IPS-18a (cell line): ENCODE measurements at regions not wholly inside any gene's neighbourhood (a gene's known extent, or its start where the extent isn't known, plus 50 kb on each side); places are given as distances from the start of the nearest gene placed in this dataset.
"Not testable (repeated sequence)": the region's sequence is repeated elsewhere in the genome, so short reads cannot be mapped to it uniquely, and the experiment has no call there.

Source experiments
- H3K27ac ChIP-seq: one replicate; pipeline ENCODE4 v1.5.1; 2013; ENCODE audit warnings: low read length
- H3K27me3 ChIP-seq: one replicate; pipeline ENCODE4 v1.6.1; 2013; ENCODE audit warnings: mild to moderate bottlenecking, low read length; ENCODE audit not compliant: control insufficient read depth, insufficient read depth
- H3K36me3 ChIP-seq: one replicate; pipeline ENCODE4 v1.6.1; 2013; ENCODE audit warnings: low read depth, low read length; ENCODE audit not compliant: control insufficient read depth
- H3K4me1 ChIP-seq: one replicate; pipeline ENCODE4 v1.6.1; 2013; ENCODE audit warnings: low read depth, low read length; ENCODE audit not compliant: control insufficient read depth
- H3K4me3 ChIP-seq: one replicate; pipeline ENCODE4 v1.5.1; 2013; ENCODE audit warnings: low read length
- H3K9ac ChIP-seq: one replicate; pipeline ENCODE4 v1.6.1; 2013; ENCODE audit warnings: mild to moderate bottlenecking, low read length, moderate library complexity
- H3K9me3 ChIP-seq: one replicate; pipeline ENCODE4 v1.6.1; 2013; ENCODE audit warnings: low read depth, low read length; ENCODE audit not compliant: control insufficient read depth

DNA sequence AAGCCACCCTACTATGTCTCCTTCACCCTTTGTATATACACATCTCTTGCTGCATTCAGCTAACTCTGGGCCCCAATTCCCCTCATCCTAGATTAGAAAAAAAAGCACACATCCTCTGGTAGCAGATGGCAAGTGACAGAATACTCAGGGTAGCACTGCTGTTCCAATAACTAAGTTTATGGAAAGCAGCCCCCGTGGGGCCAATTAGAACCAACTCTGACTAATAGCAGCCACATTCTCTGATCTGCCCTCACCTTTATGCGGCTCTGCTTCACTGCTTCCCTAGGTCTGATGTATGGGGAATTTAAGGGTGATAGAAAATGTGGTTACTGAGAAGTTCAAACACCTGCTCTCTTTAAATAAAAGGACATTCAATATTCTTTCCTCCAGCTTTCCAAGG, 74.9 kb upstream of the SETMAR start:
- H3K4me3 ChIP-seq: no peak overlapping the region
- peaks cover 10% of the 10 kb centered on the region for H3K4me1 ChIP-seq
- peaks cover 11% of the 10 kb centered on the region for H3K27me3 ChIP-seq
- H3K36me3 ChIP-seq: no peaks in the 10 kb centered on the region
- no peak overlapping the region for H3K9ac ChIP-seq
- H3K27ac ChIP-seq: no peak overlapping the region
- H3K9me3 ChIP-seq: no peaks in the 10 kb centered on the region

DNA sequence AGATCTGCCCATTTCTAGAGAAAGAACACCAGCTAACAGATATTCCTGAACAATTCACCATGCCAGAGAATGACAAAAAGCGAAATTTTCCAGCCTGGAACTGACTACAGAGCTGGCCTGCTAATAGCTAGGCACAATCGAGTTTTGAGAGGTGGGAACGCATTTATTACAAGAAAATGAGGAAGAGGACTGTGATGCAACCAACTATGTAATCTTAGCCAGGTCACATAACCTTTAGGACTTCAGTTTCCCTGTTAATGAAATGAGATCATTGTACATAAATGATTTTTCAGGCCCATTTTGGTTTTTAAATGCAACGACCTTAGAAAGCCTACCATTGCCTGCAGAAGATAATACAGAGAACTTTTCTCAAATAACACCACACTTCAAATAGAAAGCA, 72.1 kb upstream of the SETMAR start:
- no peaks in the 10 kb centered on the region for H3K9me3 ChIP-seq
- H3K4me3 ChIP-seq: no peak overlapping the region
- H3K36me3 ChIP-seq: no peaks in the 10 kb centered on the region
- no peak overlapping the region for H3K9ac ChIP-seq
- H3K27ac ChIP-seq: no peak overlapping the region
- H3K4me1 ChIP-seq: peaks cover 14% of the 10 kb centered on the region
- peaks cover 28% of the 10 kb centered on the region for H3K27me3 ChIP-seq

DNA sequence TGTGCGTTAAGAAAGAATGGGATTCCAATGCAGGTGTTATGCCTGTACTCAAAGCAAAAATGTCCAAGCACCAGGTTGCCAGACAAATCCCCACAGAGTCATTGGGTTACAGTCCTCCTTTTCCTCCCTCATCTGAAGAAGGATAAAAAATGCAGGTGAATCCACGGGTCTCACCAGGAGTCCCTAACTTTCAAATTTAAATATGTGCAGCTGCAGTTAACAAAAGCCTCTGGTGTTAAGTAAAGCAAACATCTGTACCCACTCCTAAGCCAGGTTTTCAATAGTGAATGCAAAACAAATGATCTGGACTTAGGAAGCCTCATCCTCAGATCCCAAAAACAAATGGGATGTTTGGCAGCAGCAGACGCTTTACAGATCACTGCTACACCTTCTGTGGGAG, 70.4 kb upstream of the SETMAR start:
- no peak overlapping the region for H3K9ac ChIP-seq
- H3K27ac ChIP-seq: no peak overlapping the region
- peaks cover 6% of the 10 kb centered on the region for H3K9me3 ChIP-seq
- H3K27me3 ChIP-seq: peaks cover 28% of the 10 kb centered on the region
- H3K4me1 ChIP-seq: peaks cover 14% of the 10 kb centered on the region
- no peak overlapping the region for H3K4me3 ChIP-seq
- H3K36me3 ChIP-seq: no peaks in the 10 kb centered on the region

DNA sequence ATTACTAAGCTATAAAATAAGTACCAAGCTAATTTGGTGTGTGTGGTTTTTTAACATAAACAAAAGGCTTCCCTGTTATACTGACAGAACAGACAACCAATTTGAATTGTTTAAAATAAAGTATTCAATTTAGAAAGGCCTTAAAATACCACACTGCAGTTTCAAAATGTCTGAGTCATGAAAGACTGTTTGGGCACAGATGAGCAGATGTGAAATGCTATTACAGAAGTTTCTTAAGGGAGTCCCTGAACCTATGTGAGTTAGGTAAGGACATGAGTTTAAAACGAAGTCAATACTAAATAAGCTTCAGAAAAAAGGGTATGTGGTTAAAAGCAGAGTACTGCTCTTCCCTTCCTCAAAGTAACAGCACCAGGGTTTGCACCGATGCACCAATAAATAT, 69.7 kb upstream of the SETMAR start:
- H3K36me3 ChIP-seq: no peaks in the 10 kb centered on the region
- H3K27me3 ChIP-seq: peaks cover 28% of the 10 kb centered on the region
- H3K9ac ChIP-seq: no peak overlapping the region
- no peak overlapping the region for H3K27ac ChIP-seq
- H3K4me1 ChIP-seq: peaks cover 14% of the 10 kb centered on the region
- H3K4me3 ChIP-seq: no peak overlapping the region
- peaks cover 6% of the 10 kb centered on the region for H3K9me3 ChIP-seq

DNA sequence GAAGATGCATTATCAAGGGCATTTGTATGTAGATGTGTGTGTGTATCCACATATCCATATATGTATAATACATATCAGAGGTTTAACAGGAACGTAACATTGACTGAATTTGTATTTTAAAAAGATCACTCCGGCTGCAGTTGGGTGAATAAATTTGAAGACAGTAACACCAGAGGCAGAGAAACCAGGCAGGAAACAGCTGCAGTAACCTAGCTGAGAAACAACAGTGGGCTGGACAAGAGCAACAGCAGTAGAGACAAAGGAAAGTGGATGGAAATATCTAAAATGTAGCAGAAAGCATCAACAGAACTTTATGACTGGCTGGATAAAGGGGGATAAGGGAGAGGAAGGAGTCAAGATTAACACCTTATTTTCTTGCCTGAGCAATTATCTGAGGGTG, 68.3 kb upstream of the SETMAR start:
- Histone ChIP-seq H3K36me3 (no peaks in the 10 kb centered on the region), H3K4me1 (peaks cover 14% of the 10 kb centered on the region), H3K27me3 (peaks cover 28% of the 10 kb centered on the region), H3K4me3 (no peak overlapping the region), H3K27ac (no peak overlapping the region), H3K9me3 (peaks cover 6% of the 10 kb centered on the region), H3K9ac (no peak overlapping the region)

DNA sequence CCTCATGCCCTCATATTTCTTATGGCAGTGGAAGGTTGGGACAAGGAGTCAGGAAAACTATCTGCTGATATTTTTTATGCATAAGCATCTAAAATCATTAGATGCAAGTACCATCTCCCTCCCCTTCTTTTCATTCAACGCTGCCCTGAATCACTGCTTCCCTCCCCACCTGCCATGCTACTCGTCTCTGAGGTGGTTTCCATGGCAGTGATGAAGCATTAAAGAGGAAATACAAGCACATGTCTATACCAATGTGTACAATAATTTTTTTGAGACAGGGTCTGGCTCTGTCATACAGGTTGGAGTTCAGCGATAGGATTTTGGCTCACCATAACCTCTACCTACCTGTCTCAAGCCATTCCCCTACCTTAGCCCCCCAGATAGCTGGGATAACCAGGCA, 67.5 kb upstream of the SETMAR start:
- Histone ChIP-seq H3K27me3 (peaks cover 28% of the 10 kb centered on the region), H3K27ac (no peak overlapping the region), H3K4me3 (no peak overlapping the region), H3K9ac (no peak overlapping the region), H3K9me3 (peaks cover 6% of the 10 kb centered on the region), H3K4me1 (peaks cover 14% of the 10 kb centered on the region), H3K36me3 (no peaks in the 10 kb centered on the region)

DNA sequence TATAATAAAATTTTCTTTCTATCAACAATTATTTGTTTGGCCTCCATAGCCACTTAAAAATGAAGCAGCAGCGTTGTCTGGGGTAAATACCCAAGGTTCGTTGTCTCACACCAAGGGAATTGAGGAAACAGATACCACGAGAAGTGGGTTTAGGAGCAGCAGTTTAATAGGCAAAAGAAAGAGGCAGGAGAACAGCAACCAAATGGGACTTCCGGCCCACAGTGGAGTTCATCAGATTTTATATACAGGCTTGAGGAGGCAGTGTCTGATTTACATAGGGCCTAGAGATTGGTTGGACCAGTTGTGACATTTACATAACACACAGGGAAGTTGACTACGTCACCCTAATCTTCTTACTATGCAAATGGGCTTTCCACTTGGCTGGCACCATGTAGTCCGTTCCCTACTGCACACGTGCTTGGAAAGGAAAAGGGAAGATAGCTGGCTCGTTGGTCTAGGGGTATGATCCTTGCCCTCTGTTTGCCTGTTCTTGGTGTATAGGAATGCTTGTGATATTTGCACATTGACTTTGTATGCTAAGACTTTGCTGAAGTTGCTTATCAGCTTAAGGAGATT, 61.5 kb upstream of the SETMAR start:
- H3K4me3 ChIP-seq: no peak overlapping the region
- no peaks in the 10 kb centered on the region for H3K36me3 ChIP-seq
- H3K27me3 ChIP-seq: no peaks in the 10 kb centered on the region
- no peaks in the 10 kb centered on the region for H3K4me1 ChIP-seq
- no peak overlapping the region for H3K9ac ChIP-seq
- peaks cover 6% of the 10 kb centered on the region for H3K9me3 ChIP-seq
- H3K27ac ChIP-seq: no peak overlapping the region

DNA sequence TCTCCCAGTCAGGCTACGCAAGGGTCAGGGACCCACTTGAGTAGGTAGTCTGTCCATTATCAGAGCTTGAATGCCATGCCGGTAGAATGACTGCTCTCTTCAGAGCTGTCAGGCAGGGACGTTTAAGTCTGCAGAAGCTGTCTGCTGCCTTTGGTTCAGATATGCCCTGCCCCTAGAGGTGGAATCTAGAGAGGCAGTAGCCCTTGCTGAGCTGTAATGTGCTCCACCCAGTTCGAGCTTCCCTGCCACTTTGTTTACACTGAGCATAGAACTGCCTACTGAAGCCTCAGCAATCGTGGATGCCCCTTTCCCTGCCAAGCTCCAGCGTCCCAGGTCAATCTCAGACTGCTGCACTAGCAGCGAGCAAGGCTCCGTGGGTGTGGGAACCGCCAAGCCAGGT, 57.5 kb upstream of the SETMAR start:
- no peaks in the 10 kb centered on the region for H3K9me3 ChIP-seq
- H3K4me1 ChIP-seq: no peaks in the 10 kb centered on the region
- H3K36me3 ChIP-seq: no peaks in the 10 kb centered on the region
- H3K27ac ChIP-seq: no peak overlapping the region
- no peaks in the 10 kb centered on the region for H3K27me3 ChIP-seq
- no peak overlapping the region for H3K4me3 ChIP-seq
- H3K9ac ChIP-seq: no peak overlapping the region

DNA sequence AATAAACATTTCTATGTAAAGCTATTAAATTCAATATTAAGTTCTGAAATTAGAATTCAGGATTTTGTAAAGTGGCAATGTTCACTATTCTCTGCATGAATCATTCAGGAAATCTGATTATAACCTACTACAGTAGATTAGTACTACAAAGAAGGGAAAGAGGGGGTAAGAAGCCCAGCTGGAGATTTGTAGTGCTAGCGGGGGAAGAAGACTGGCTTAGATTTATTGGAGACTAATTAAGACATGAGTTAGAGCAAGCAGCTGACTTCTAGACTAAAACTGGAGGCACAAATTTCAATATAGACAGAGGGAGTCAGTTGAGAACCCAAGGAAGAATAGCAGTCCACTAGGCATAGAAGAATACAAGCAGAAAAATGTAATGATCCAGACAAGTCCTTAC, 55.8 kb upstream of the SETMAR start:
- H3K27ac ChIP-seq: no peak overlapping the region
- no peaks in the 10 kb centered on the region for H3K36me3 ChIP-seq
- no peak overlapping the region for H3K9ac ChIP-seq
- no peaks in the 10 kb centered on the region for H3K9me3 ChIP-seq
- no peaks in the 10 kb centered on the region for H3K27me3 ChIP-seq
- H3K4me1 ChIP-seq: no peaks in the 10 kb centered on the region
- H3K4me3 ChIP-seq: no peak overlapping the region

DNA sequence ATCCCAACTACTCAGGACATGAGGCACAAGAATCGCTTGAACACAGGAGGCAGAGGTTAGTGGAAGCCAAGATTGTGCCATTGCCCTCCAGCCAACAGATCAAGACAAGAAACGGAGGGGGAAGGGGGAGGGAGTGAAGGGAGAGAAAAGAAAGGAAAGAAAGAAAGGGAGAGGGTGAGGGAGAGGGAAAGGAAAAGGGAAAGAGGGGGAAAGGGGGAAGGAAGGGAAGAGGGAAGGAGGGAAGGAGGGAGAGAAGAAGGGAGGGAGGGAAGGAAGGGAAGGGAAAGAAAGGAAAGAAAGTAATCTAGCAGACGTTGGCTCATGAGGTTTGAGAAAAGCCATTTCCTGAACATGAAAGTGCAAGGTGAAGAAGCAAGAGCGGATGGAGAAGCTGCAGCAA, 53.1 kb upstream of the SETMAR start:
- H3K9me3 ChIP-seq: no peaks in the 10 kb centered on the region
- H3K36me3 ChIP-seq: no peaks in the 10 kb centered on the region
- no peak overlapping the region for H3K9ac ChIP-seq
- H3K4me3 ChIP-seq: no peak overlapping the region
- H3K27ac ChIP-seq: no peak overlapping the region
- no peaks in the 10 kb centered on the region for H3K27me3 ChIP-seq
- no peaks in the 10 kb centered on the region for H3K4me1 ChIP-seq

DNA sequence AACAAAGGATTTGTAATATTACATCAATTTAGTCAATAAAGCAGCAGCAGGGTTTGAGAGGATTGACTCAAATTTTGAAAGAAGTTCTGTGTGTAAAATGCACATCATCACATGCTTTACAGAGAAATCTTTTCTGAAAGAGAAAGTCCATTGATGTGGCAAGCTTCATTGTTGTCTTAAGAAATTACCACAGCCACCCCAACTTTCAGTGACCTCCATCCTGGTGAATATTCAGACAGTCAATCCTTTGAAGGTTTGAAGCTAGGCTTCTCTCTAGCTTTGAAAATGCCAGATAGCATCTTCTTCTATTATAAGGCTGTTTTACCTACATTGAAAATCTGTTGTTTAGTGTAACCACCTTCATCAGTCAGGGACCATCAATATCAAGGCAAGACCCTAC, 51.8 kb upstream of the SETMAR start:
- Histone ChIP-seq H3K9ac (no peak overlapping the region), H3K36me3 (no peaks in the 10 kb centered on the region), H3K27ac (no peak overlapping the region), H3K4me3 (no peak overlapping the region), H3K9me3 (no peaks in the 10 kb centered on the region), H3K4me1 (no peaks in the 10 kb centered on the region), H3K27me3 (no peaks in the 10 kb centered on the region)

DNA sequence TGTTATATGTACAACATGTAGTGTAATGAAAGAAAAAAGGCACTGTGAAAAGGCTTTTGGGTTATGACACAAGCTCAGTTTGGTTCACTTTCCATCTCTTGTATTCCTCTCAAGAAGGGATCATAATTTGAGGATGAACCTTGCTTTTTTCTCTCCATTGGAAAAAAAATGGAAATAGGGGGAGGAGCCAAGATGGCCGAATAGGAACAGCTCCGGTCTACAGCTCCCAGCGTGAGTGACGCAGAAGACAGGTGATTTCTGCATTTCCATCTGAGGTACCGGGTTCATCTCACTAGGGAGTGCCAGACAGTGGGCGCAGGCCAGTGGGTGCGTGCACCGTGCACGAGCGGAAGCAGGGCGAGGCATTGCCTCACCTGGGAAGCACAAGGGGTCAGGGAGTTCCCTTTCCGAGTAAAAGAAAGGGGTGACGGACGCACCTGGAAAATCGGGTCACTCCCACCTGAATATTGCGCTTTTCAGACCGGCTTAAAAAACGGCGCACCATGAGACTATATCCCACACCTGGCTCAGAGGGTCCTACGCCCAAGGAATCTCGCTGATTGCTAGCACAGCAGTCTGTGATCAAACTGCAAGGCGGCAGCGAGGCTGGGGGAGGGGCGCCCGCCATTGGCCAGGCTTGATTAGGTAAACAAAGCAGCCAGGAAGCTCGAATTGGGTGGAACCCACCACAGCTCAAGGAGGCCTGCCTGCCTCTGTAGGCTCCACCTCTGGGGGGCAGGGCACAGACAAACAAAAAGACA, 49.9 kb upstream of the SETMAR start:
- not testable (repeated sequence) for H3K9ac ChIP-seq, H3K27ac ChIP-seq, H3K27me3 ChIP-seq, H3K4me1 ChIP-seq, H3K4me3 ChIP-seq, H3K9me3 ChIP-seq, H3K36me3 ChIP-seq
